ENCODE measurements at regions not wholly inside any gene's neighbourhood (a gene's known extent, or its start where the extent isn't known, plus 50 kb on each side); places are given as distances from the start of the nearest gene placed in this dataset.

DNA sequence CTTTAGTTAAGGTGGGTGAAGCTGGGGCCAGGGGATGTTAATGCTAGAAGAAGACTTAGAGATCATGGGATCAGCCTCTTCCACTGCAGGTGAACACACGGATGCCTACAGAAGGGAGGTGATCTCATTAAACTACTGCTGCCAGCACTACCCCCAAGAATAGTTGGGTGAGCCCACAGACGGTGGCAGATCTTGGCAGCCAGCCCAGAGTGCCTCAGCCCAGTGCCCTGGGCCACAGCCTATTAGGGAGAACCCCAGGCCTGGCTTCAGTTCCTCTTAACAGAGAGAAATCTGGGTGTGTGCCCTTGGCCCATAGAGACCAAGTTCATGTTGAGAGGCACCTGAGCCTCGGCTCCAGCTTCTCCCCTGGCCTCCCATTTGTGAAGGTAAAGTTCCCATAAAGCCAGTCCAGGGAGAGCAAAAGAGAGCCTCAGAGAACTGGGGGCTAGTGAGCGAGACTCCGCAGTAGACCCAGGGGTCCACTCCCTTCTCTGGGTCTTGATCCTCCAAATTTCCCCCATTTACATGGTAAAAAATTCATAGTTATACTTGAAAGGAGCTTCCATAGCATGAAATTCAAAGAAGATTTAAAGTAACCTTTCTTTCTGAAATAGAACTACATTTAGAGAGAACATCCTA is 125.0 kb upstream of the CCND2 start:
- TF ChIP-seq, protein P1, sequence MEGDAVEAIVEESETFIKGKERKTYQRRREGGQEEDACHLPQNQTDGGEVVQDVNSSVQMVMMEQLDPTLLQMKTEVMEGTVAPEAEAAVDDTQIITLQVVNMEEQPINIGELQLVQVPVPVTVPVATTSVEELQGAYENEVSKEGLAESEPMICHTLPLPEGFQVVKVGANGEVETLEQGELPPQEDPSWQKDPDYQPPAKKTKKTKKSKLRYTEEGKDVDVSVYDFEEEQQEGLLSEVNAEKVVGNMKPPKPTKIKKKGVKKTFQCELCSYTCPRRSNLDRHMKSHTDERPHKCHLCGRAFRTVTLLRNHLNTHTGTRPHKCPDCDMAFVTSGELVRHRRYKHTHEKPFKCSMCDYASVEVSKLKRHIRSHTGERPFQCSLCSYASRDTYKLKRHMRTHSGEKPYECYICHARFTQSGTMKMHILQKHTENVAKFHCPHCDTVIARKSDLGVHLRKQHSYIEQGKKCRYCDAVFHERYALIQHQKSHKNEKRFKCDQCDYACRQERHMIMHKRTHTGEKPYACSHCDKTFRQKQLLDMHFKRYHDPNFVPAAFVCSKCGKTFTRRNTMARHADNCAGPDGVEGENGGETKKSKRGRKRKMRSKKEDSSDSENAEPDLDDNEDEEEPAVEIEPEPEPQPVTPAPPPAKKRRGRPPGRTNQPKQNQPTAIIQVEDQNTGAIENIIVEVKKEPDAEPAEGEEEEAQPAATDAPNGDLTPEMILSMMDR (IDR thresholded peaks at IDR 0.05; ENCODE audit: insufficient read depth, low read length, poor library complexity, severe bottlenecking) = no peak
- TF ChIP-seq EZH2phosphoT487 (conservative IDR thresholded peaks at IDR 0.05; ENCODE audit: low read length) = no peak

Measured in SU-DHL-6 (cell line).